Effector memory CD8-positive, alpha-beta T cell (primary cell): ENCODE measurements at regions not wholly inside any gene's neighbourhood (a gene's known extent, or its start where the extent isn't known, plus 50 kb on each side); places are given as distances from the start of the nearest gene placed in this dataset.

Source experiments
- ATAC-seq: fragments of 150-1000 bp; cut with Tn5 transposase; replicated peaks from 2 replicates; pipeline ENCODE4 v1.10.0; 2021; ENCODE audit warnings: mild to moderate bottlenecking, moderate library complexity
- DNase-seq, 3 experiments: peaks; one replicate each; pipeline ENCODE4 v3.0.0; 2021
- H3K27ac Mint-ChIP-seq, 2 donors: one replicate each; pipeline ENCODE4 v1.8.0; 2022; ENCODE audit warnings: mild to moderate bottlenecking in 2 of 2, mixed read lengths in 2 of 2, moderate library complexity in 2 of 2
- H3K27me3 Mint-ChIP-seq, 2 donors: one replicate each; pipeline ENCODE4 v1.8.0; 2022; ENCODE audit warnings: mixed read lengths in 2 of 2
- H3K36me3 Mint-ChIP-seq: one replicate; pipeline ENCODE4 v1.8.0; 2022; ENCODE audit warnings: mild to moderate bottlenecking, moderate library complexity, mixed read lengths; ENCODE audit not compliant: insufficient read depth
- H3K4me1 Mint-ChIP-seq, 2 donors: one replicate each; pipeline ENCODE4 v1.8.0; 2022; ENCODE audit warnings: low read depth in 2 of 2, mixed read lengths in 2 of 2
- H3K4me3 Mint-ChIP-seq, 2 donors: one replicate each; pipeline ENCODE4 v1.8.0; 2022; ENCODE audit warnings: mild to moderate bottlenecking in 2 of 2, mixed read lengths in 2 of 2, moderate library complexity in 2 of 2
- H3K9me3 Mint-ChIP-seq, 2 donors: one replicate each; pipeline ENCODE4 v1.8.0; 2022; ENCODE audit warnings: mixed read lengths in 2 of 2

DNA sequence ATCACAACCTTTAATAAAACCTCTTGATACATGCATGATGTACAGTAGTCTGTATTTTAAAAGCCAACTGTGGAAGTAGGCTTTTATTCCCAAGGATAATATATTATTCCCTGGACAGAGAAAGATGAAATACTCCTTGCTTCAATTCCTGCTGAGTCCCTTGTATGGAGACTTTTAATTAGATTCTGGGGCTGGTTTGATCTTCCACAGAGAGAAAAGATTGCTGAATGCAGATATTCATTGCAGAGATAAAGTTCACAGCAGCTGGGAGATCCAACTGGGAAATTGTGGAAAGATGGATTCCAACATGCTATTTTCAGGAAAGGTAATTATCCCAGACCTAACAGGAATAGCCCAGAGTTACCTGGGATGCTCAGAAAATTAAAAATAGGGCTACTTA, 607.0 kb upstream of the HS6ST1 start:
- ATAC-seq (no peak), DNase-seq (no peak)
- Mint-ChIP-seq H3K27me3 (peaks cover 0 to 6% of the 10 kb centered on the region in 2 donors), H3K4me3 (no peak overlapping the region), H3K27ac (no peak overlapping the region), H3K9me3 (peaks cover 0 to 2% of the 10 kb centered on the region in 2 donors), H3K4me1 (no peaks in the 10 kb centered on the region), H3K36me3 (no peaks in the 10 kb centered on the region)

DNA sequence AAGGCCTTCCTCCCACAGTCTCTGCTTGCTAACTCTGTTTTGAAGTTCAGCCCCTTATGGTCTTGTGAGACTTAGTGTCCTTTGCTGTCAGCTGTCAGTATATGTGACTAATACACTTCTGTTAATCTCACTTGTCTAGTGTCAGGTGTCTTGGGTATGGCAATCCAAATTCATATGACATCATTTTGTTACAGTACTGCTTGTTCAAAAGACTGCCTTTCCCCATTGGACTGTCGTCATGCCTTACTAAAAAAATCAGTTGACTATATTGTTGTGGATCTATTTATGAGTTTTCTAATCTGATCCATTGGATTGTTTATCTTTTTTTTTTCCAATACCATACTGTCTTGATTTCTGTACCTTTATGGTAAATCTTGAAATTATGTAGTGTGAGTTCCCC, 611.4 kb upstream of the HS6ST1 start:
- no peak overlapping the region for H3K4me3 Mint-ChIP-seq
- H3K27me3 Mint-ChIP-seq, result no peaks in the 10 kb centered on the region
- ATAC-seq, result no peak
- no peaks in the 10 kb centered on the region for H3K4me1 Mint-ChIP-seq
- H3K27ac Mint-ChIP-seq, result no peak overlapping the region
- no peak for DNase-seq
- no peaks in the 10 kb centered on the region for H3K9me3 Mint-ChIP-seq
- H3K36me3 Mint-ChIP-seq, result no peaks in the 10 kb centered on the region

GRCh38 chr2:128940378-128940777, 621.7 kb upstream of the HS6ST1 start:
- Mint-ChIP-seq H3K27ac (no peak overlapping the region), H3K36me3 (no peaks in the 10 kb centered on the region), H3K4me3 (no peak overlapping the region), H3K9me3 (peaks cover 8 to 10% of the 10 kb centered on the region in 2 donors), H3K27me3 (no peaks in the 10 kb centered on the region), H3K4me1 (no peaks in the 10 kb centered on the region)
- ATAC-seq (no peak), DNase-seq (no peak)

DNA sequence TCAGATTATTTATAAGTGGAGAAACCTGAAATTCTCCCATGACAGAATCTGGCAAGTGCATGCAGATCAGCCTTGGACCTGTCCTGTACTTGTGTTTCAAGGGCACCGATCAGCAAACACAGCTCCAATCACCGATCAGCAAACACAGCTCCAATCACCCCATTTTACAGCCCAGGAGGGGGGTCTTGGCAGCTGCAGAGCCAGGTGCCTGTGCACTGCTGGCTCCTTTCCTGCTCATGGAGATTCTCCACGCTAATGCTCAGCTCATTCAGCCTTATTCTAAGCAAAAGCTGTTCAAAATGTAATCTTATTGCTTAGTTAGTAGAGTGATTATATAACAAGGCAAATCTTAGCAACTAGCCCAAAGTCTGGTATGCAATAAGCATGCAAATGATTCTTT, 623.1 kb upstream of the HS6ST1 start:
- no peak for DNase-seq
- Mint-ChIP-seq H3K27ac (no peak overlapping the region), H3K9me3 (peaks cover 16 to 17% of the 10 kb centered on the region in 2 donors), H3K4me1 (no peaks in the 10 kb centered on the region), H3K4me3 (no peak overlapping the region), H3K27me3 (no peaks in the 10 kb centered on the region), H3K36me3 (no peaks in the 10 kb centered on the region)
- ATAC-seq, result no peak

GRCh38 chr2:128949360-128949759, 630.7 kb upstream of the HS6ST1 start:
- H3K9me3 Mint-ChIP-seq, result peaks cover 13 to 17% of the 10 kb centered on the region in 2 donors
- H3K4me3 Mint-ChIP-seq, result no peak overlapping the region
- peaks cover 0 to 8% of the 10 kb centered on the region in 2 donors for H3K27me3 Mint-ChIP-seq
- no peak overlapping the region for H3K27ac Mint-ChIP-seq
- DNase-seq, result no peak
- ATAC-seq, result no peak
- H3K36me3 Mint-ChIP-seq, result no peaks in the 10 kb centered on the region
- no peaks in the 10 kb centered on the region for H3K4me1 Mint-ChIP-seq

DNA sequence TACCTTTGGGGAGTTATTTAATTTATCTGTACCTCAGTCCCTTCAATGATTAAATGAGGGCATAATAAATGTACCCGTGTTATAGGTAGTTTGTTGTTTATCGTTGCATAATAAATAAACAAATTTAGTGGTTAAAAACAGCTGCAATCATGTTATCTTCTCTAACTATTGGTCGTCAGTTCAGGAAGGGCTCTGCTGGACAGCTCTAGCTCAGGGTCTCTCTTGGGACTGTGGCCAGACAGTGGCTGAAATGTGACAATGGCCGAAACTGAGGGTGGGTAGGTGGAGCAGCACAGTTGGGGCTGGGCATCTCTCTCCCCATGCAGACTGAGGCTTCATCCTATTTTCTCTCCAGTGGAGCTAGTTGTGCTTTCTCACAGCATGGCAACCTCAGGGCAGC, 632.1 kb upstream of the HS6ST1 start:
- no peak overlapping the region for H3K27ac Mint-ChIP-seq
- no peaks in the 10 kb centered on the region for H3K36me3 Mint-ChIP-seq
- DNase-seq (no peak), ATAC-seq (no peak)
- H3K27me3 Mint-ChIP-seq, result peaks cover 0 to 8% of the 10 kb centered on the region in 2 donors
- H3K4me1 Mint-ChIP-seq, result no peaks in the 10 kb centered on the region
- no peak overlapping the region for H3K4me3 Mint-ChIP-seq
- H3K9me3 Mint-ChIP-seq, result peaks cover 13 to 15% of the 10 kb centered on the region in 2 donors

GRCh38 chr2:128958241-128958640, 639.6 kb upstream of the HS6ST1 start:
- H3K27me3 Mint-ChIP-seq, result peaks cover 5 to 6% of the 10 kb centered on the region in 2 donors
- no peak for ATAC-seq
- H3K36me3 Mint-ChIP-seq, result no peaks in the 10 kb centered on the region
- DNase-seq, result no peak
- H3K27ac Mint-ChIP-seq, result no peak overlapping the region
- H3K4me1 Mint-ChIP-seq, result no peaks in the 10 kb centered on the region
- H3K4me3 Mint-ChIP-seq, result no peak overlapping the region
- H3K9me3 Mint-ChIP-seq, result peaks cover 0 to 8% of the 10 kb centered on the region in 2 donors

GRCh38 chr2:128967646-128968045, 649.0 kb upstream of the HS6ST1 start:
- no peak for ATAC-seq
- H3K4me1 Mint-ChIP-seq, result no peaks in the 10 kb centered on the region
- H3K27me3 Mint-ChIP-seq, result peaks cover 0 to 1% of the 10 kb centered on the region in 2 donors
- H3K9me3 Mint-ChIP-seq, result peaks cover 0 to 1% of the 10 kb centered on the region in 2 donors
- no peaks in the 10 kb centered on the region for H3K36me3 Mint-ChIP-seq
- no peak overlapping the region for H3K4me3 Mint-ChIP-seq
- DNase-seq, result no peak
- H3K27ac Mint-ChIP-seq, result no peak overlapping the region

- H3K4me3 Mint-ChIP-seq, result no peak overlapping the region
- peaks cover 0 to 12% of the 10 kb centered on the region in 2 donors for H3K27me3 Mint-ChIP-seq
- no peak for DNase-seq
- peaks cover 0 to 6% of the 10 kb centered on the region in 2 donors for H3K9me3 Mint-ChIP-seq
- no peak overlapping the region for H3K27ac Mint-ChIP-seq
- ATAC-seq, result no peak
- no peaks in the 10 kb centered on the region for H3K4me1 Mint-ChIP-seq
- no peaks in the 10 kb centered on the region for H3K36me3 Mint-ChIP-seq
Observed at GRCh38 chr2:128969374-128969773, 650.7 kb upstream of the HS6ST1 start.

- H3K27me3 Mint-ChIP-seq, result peaks cover 0 to 12% of the 10 kb centered on the region in 2 donors
- no peak for DNase-seq
- H3K9me3 Mint-ChIP-seq, result peaks cover 0 to 6% of the 10 kb centered on the region in 2 donors
- no peaks in the 10 kb centered on the region for H3K36me3 Mint-ChIP-seq
- H3K4me1 Mint-ChIP-seq, result no peaks in the 10 kb centered on the region
- H3K27ac Mint-ChIP-seq, result no peak overlapping the region
- no peak overlapping the region for H3K4me3 Mint-ChIP-seq
- no peak for ATAC-seq
Observed at GRCh38 chr2:128970332-128971116, 651.9 kb upstream of the HS6ST1 start.

GRCh38 chr2:128973566-128973965, 654.9 kb upstream of the HS6ST1 start:
- Mint-ChIP-seq H3K4me3 (no peak overlapping the region), H3K36me3 (no peaks in the 10 kb centered on the region), H3K27ac (no peak overlapping the region), H3K4me1 (no peaks in the 10 kb centered on the region), H3K9me3 (peaks cover 2 to 9% of the 10 kb centered on the region in 2 donors), H3K27me3 (peaks cover 0 to 12% of the 10 kb centered on the region in 2 donors)
- DNase-seq (no peak), ATAC-seq (no peak)

DNA sequence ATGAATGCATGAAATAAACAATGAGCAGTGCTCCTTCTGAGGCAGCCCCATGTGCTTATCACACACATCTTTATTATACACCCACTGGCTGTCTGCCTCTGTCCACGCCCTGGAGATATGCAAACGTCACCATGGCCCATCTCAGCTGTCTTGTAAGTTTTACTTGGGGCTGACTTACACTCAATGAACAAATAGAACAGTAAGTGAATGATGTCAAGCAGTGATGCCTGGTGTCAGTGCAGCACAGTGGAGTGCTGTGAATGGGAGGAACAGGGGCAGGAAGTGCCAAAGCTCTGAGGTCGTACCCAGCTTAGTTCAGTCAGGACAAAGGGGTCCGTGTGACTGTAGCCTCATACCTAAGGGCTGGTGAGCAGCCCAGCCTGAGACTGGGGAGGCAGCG, 659.5 kb upstream of the HS6ST1 start:
- Mint-ChIP-seq H3K4me1 (no peaks in the 10 kb centered on the region), H3K4me3 (no peak overlapping the region), H3K27ac (peak overlapping the region in 1 of 2 donors; percentile 59), H3K9me3 (peaks cover 4 to 11% of the 10 kb centered on the region in 2 donors), H3K27me3 (peaks cover 0 to 5% of the 10 kb centered on the region in 2 donors), H3K36me3 (no peaks in the 10 kb centered on the region)
- DNase-seq, result no peak
- ATAC-seq, result no peak

- no peaks in the 10 kb centered on the region for H3K4me1 Mint-ChIP-seq
- no peaks in the 10 kb centered on the region for H3K36me3 Mint-ChIP-seq
- no peak for DNase-seq
- H3K27ac Mint-ChIP-seq, result no peak overlapping the region
- H3K9me3 Mint-ChIP-seq, result peaks cover 4 to 10% of the 10 kb centered on the region in 2 donors
- no peak overlapping the region for H3K4me3 Mint-ChIP-seq
- ATAC-seq, result no peak
- no peaks in the 10 kb centered on the region for H3K27me3 Mint-ChIP-seq
Observed at GRCh38 chr2:128979182-128979581, 660.5 kb upstream of the HS6ST1 start.

GRCh38 chr2:128980475-128980874, 661.8 kb upstream of the HS6ST1 start:
- H3K9me3 Mint-ChIP-seq, result peaks cover 4 to 10% of the 10 kb centered on the region in 2 donors
- ATAC-seq (no peak), DNase-seq (no peak)
- H3K27me3 Mint-ChIP-seq, result no peaks in the 10 kb centered on the region
- no peak overlapping the region for H3K4me3 Mint-ChIP-seq
- H3K36me3 Mint-ChIP-seq, result no peaks in the 10 kb centered on the region
- H3K27ac Mint-ChIP-seq, result no peak overlapping the region
- no peaks in the 10 kb centered on the region for H3K4me1 Mint-ChIP-seq
